ENCODE measurements at regions not wholly inside any gene's neighbourhood (a gene's known extent, or its start where the extent isn't known, plus 50 kb on each side); places are given as distances from the start of the nearest gene placed in this dataset.

GRCh38 chr9:79246170-79246569 lies 325.6 kb upstream of the TLE4 start:
- Mint-ChIP-seq H3K27me3 (peaks cover 6% of the 10 kb centered on the region), H3K36me3 (no peaks in the 10 kb centered on the region), H3K27ac (no peak overlapping the region), H3K4me3 (no peak overlapping the region), H3K9me3 (no peaks in the 10 kb centered on the region), H3K4me1 (no peaks in the 10 kb centered on the region)
- DNase-seq = no peak
- CTCF ChIA-PET = no interaction called here

- Mint-ChIP-seq H3K9me3 (no peaks in the 10 kb centered on the region), H3K36me3 (no peaks in the 10 kb centered on the region), H3K4me3 (no peak overlapping the region), H3K27ac (no peak overlapping the region), H3K4me1 (no peaks in the 10 kb centered on the region), H3K27me3 (peaks cover 6% of the 10 kb centered on the region)
- DNase-seq = no peak
- CTCF ChIA-PET = no interaction called here
Observed at GRCh38 chr9:79247021-79247420, 324.7 kb upstream of the TLE4 start.

DNA sequence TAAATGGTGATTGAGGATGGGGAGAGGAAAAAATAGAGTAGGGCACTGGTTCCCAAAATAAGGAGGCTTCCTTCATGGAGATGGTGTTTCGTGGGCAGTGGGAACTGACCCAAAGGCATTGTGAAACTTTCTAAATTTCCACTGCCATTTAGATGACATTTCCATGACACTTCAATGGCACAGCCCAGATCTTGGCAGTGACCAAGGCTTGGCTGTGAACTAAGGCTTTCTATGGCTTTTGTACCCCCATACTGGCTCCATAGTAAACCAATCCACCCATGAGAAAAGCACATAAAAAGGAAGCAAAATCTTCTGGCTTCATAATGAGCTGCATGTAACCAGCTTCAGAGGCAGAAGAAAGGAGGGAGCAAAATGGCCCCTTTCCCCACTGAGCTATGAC lies 321.0 kb upstream of the TLE4 start:
- no peak for DNase-seq
- peaks cover 6% of the 10 kb centered on the region for H3K27me3 Mint-ChIP-seq
- no peaks in the 10 kb centered on the region for H3K36me3 Mint-ChIP-seq
- H3K4me1 Mint-ChIP-seq = no peaks in the 10 kb centered on the region
- CTCF ChIA-PET = no interaction called here
- no peaks in the 10 kb centered on the region for H3K9me3 Mint-ChIP-seq
- no peak overlapping the region for H3K27ac Mint-ChIP-seq
- no peak overlapping the region for H3K4me3 Mint-ChIP-seq

DNA sequence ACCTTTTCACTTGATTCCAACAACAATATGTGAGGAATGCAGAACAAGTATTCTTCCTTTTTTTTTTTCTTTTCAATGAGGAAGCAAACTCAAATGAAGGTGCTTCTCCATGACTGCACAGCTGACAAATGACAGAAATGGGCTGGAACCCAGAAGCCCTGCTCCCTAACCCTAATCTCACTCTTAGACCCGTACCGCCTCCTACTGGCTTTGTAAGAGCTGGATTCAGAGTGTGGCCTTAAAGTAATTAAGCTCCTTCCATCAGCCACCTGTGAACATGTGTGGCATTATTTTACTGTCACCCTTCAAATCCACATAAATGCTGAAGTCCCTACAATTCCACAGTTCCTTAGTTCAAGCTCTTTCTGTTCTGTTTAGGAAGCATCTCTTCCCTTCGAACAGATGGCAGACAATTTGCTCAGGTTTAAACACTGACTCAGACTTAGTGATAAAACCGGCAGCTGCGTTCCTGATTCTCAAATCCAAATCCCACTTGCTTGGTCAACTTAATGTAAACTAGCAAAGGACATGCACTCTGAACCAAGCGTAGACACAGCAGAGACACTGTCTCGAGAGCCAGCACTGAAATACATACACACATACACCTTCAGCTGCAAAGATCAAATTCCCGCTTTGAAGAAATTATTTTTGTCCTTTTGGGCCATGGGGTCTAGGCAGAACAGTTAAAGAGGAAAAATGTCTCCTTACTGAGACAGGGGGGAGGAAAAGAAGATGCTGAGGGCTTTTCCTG lies 316.7 kb upstream of the TLE4 start:
- Mint-ChIP-seq H3K9me3 (no peaks in the 10 kb centered on the region), H3K36me3 (no peaks in the 10 kb centered on the region), H3K27ac (no peak overlapping the region), H3K4me3 (no peak overlapping the region), H3K4me1 (no peaks in the 10 kb centered on the region), H3K27me3 (peaks cover 2% of the 10 kb centered on the region)
- DNase-seq = no peak
- CTCF ChIA-PET = interaction anchor here (0.5 kb wide), 1 partner anchor 1051 kb away, joined by 3 read pairs; no protein-coding TSS in a partner anchor

GRCh38 chr9:79255651-79256260 lies 316.0 kb upstream of the TLE4 start:
- CTCF ChIA-PET = no interaction called here
- H3K9me3 Mint-ChIP-seq = no peaks in the 10 kb centered on the region
- H3K27ac Mint-ChIP-seq = no peak overlapping the region
- H3K4me1 Mint-ChIP-seq = no peaks in the 10 kb centered on the region
- H3K36me3 Mint-ChIP-seq = no peaks in the 10 kb centered on the region
- no peak overlapping the region for H3K4me3 Mint-ChIP-seq
- DNase-seq = no peak
- H3K27me3 Mint-ChIP-seq = peaks cover 7% of the 10 kb centered on the region

DNA sequence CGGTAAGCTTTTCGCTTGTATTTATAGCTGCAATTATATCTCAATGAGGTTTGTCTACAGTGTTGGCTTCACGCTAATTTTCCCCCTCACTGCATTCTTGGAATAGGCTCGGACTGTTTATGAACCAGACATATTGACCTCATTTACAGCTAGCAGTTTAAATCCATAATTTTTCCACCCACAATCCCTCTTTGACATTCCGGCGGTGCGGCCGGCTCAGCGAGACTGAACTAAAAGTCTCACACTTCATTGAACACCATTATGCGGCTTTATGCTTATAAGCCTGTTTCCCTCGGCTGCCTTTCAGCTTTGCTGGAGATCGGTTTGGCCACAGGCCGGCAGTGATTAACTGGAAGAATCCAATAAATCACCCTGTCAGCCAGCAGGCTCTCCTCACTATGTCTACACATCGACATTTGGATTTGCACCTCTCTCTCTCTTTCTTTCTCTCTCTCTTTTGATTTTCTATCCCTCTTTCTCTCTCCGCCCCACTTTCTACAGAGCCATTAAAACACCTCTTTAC lies 315.0 kb upstream of the TLE4 start:
- CTCF ChIA-PET = no interaction called here
- no peaks in the 10 kb centered on the region for H3K4me1 Mint-ChIP-seq
- H3K27ac Mint-ChIP-seq = no peak overlapping the region
- no peak for DNase-seq
- no peaks in the 10 kb centered on the region for H3K9me3 Mint-ChIP-seq
- H3K27me3 Mint-ChIP-seq = peaks cover 7% of the 10 kb centered on the region
- no peaks in the 10 kb centered on the region for H3K36me3 Mint-ChIP-seq
- H3K4me3 Mint-ChIP-seq = no peak overlapping the region

GRCh38 chr9:79257228-79257781 lies 314.5 kb upstream of the TLE4 start:
- Mint-ChIP-seq H3K4me1 (no peaks in the 10 kb centered on the region), H3K4me3 (no peak overlapping the region), H3K27me3 (peaks cover 7% of the 10 kb centered on the region), H3K36me3 (no peaks in the 10 kb centered on the region), H3K27ac (no peak overlapping the region), H3K9me3 (no peaks in the 10 kb centered on the region)
- DNase-seq = no peak
- CTCF ChIA-PET = no interaction called here

GRCh38 chr9:79257790-79258351 lies 313.9 kb upstream of the TLE4 start:
- Mint-ChIP-seq H3K36me3 (no peaks in the 10 kb centered on the region), H3K4me1 (no peaks in the 10 kb centered on the region), H3K4me3 (no peak overlapping the region), H3K27me3 (peaks cover 7% of the 10 kb centered on the region), H3K27ac (no peak overlapping the region), H3K9me3 (no peaks in the 10 kb centered on the region)
- CTCF ChIA-PET = no interaction called here
- DNase-seq = no peak

DNA sequence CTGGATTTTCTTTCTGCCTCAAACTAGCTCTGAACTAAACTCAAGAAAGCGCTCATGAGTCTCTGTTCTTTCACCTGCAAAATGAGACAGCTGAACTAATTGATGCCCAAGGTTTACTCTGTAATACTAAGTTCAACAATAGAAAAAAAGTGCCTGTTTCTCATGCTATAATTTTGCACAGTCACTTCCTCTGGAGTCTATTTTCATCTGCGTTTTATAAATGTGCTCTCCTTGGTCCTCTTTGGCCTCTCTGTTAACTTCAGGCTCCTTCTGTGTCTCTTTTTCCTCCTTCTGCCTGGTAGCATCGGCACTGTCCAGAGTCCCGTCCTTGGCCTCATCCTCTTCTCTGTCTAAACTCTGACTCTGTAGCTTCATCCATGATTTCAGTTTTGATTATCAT lies 311.9 kb upstream of the TLE4 start:
- Mint-ChIP-seq H3K4me1 (no peaks in the 10 kb centered on the region), H3K27me3 (peaks cover 17% of the 10 kb centered on the region), H3K4me3 (no peak overlapping the region), H3K36me3 (no peaks in the 10 kb centered on the region), H3K27ac (no peak overlapping the region), H3K9me3 (no peaks in the 10 kb centered on the region)
- CTCF ChIA-PET = no interaction called here
- DNase-seq = no peak

DNA sequence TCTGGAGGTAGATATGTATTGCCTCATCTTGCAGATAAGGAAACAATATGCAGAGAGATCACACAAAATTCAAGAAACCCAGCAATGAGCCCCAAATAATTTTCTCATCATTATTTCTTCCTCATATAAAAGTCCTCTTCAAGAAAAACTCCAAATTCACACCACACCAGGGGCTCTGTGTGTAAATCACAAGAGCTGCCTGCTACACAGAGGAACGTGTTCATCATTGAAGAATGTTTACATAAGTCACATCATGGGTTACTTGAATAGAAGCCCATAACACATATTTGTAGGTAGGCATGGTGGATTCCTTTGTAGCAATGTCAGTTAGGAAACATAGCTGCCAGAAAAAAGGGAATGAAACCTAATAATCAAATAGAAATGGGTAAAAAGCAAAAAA lies 308.1 kb upstream of the TLE4 start:
- no peak overlapping the region for H3K4me3 Mint-ChIP-seq
- H3K27ac Mint-ChIP-seq = no peak overlapping the region
- no peak for DNase-seq
- no peaks in the 10 kb centered on the region for H3K4me1 Mint-ChIP-seq
- no peaks in the 10 kb centered on the region for H3K9me3 Mint-ChIP-seq
- peaks cover 19% of the 10 kb centered on the region for H3K27me3 Mint-ChIP-seq
- CTCF ChIA-PET = no interaction called here
- no peaks in the 10 kb centered on the region for H3K36me3 Mint-ChIP-seq

DNA sequence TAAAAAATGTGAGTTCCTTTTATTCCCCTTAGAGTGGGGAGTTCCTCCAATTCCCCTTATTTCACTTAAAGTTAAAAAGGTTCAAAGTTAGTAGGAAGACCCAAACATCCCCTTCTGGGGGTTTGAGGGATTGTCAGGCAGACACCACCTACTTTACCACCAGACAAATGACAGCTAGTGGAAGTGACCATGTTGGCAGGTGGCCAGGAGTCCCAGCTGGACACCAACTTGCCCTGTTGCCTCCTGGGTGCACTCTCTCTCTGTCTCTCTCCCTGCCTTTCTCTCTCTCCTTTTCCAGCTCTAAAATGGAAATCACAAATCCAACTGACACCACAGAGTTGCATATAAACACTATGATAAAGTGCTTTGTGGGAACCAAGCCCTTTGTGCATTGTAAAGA lies 307.7 kb upstream of the TLE4 start:
- no peak overlapping the region for H3K27ac Mint-ChIP-seq
- CTCF ChIA-PET = no interaction called here
- peaks cover 19% of the 10 kb centered on the region for H3K27me3 Mint-ChIP-seq

DNA sequence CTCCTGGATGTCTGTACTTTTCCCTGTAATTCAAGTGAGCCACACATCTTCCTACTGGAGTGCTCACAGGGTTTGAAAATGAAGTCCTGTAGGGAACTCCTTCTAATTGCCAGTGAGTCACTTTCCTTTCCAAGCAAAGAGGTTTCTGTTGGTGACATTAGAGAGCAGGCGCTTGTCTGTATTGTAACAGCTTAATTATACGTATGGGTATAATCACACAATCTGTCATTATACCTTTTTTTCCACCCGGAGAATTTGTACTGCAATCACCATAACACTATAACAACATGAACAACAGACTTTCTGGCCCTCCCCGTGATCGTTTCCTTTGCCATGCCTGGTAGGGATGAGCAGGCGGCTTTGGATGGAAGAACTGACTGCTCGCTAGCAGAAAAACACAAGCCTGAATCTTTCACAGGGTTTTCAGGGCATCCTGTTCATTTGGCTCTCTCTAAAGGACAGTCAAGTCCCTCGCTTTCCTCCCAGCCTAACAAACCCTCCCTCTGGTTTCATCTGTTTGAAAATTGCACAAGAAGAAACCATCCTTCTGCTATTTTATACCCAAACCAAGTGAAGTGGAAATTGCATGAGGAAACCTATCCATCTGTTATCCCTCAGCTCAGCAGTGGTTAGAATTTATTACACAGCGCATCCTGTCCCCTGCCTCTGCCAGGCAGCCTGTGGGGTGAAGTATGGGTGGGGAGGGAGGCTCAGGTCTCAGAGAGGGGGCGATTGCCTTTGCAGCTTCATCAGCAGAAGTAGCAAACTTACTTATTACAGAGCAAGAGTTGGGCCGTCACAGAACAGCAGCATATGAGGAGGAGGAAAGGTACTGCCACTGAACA lies 307.0 kb upstream of the TLE4 start:
- H3K4me3 Mint-ChIP-seq = no peak overlapping the region
- H3K27me3 Mint-ChIP-seq = peaks cover 19% of the 10 kb centered on the region
- H3K4me1 Mint-ChIP-seq = no peaks in the 10 kb centered on the region
- no peak overlapping the region for H3K27ac Mint-ChIP-seq
- no peaks in the 10 kb centered on the region for H3K9me3 Mint-ChIP-seq
- no peaks in the 10 kb centered on the region for H3K36me3 Mint-ChIP-seq
- CTCF ChIA-PET = no interaction called here
- no peak for DNase-seq

More for the DNA sequence above, 307.7 kb upstream of the TLE4 start:
- no peak for DNase-seq
- Mint-ChIP-seq H3K36me3 (no peaks in the 10 kb centered on the region), H3K9me3 (no peaks in the 10 kb centered on the region), H3K4me3 (no peak overlapping the region), H3K4me1 (no peaks in the 10 kb centered on the region)

GRCh38 chr9:79266986-79267385 lies 304.8 kb upstream of the TLE4 start:
- no peaks in the 10 kb centered on the region for H3K4me1 Mint-ChIP-seq
- no peak overlapping the region for H3K4me3 Mint-ChIP-seq
- CTCF ChIA-PET = no interaction called here
- no peak for DNase-seq
- H3K27ac Mint-ChIP-seq = no peak overlapping the region
- no peaks in the 10 kb centered on the region for H3K36me3 Mint-ChIP-seq
- no peaks in the 10 kb centered on the region for H3K9me3 Mint-ChIP-seq
- peaks cover 12% of the 10 kb centered on the region for H3K27me3 Mint-ChIP-seq

- H3K36me3 Mint-ChIP-seq = no peaks in the 10 kb centered on the region
- no peaks in the 10 kb centered on the region for H3K4me1 Mint-ChIP-seq
- peaks cover 12% of the 10 kb centered on the region for H3K27me3 Mint-ChIP-seq
- CTCF ChIA-PET = no interaction called here
- H3K4me3 Mint-ChIP-seq = no peak overlapping the region
- no peaks in the 10 kb centered on the region for H3K9me3 Mint-ChIP-seq
- no peak for DNase-seq
- no peak overlapping the region for H3K27ac Mint-ChIP-seq
Observed at GRCh38 chr9:79268806-79269205, 303.0 kb upstream of the TLE4 start.

Data from activated naive CD4-positive, alpha-beta T cell treated with anti-CD3 and anti-CD28 coated beads, Interleukin-2, amount 10 ng/mL, durations not matched to agents 7 days and 5 days (primary cell).